Fibroblast of gingiva (primary cell): ENCODE measurements at regions not wholly inside any gene's neighbourhood (a gene's known extent, or its start where the extent isn't known, plus 50 kb on each side); places are given as distances from the start of the nearest gene placed in this dataset.
"Not testable (repeated sequence)": the region's sequence is repeated elsewhere in the genome, so short reads cannot be mapped to it uniquely, and the experiment has no call there.

Experiments
- DNase-seq: peaks from one replicate; pipeline ENCODE4 v3.0.0-alpha.2; 2011; ENCODE audit warnings: low read depth

GRCh38 chr11:25319127-25319526 lies 822.3 kb downstream of the LUZP2 start:
- no peak for DNase-seq

- DNase-seq = no peak
Observed at GRCh38 chr11:25327656-25328055, 830.8 kb downstream of the LUZP2 start.

DNA sequence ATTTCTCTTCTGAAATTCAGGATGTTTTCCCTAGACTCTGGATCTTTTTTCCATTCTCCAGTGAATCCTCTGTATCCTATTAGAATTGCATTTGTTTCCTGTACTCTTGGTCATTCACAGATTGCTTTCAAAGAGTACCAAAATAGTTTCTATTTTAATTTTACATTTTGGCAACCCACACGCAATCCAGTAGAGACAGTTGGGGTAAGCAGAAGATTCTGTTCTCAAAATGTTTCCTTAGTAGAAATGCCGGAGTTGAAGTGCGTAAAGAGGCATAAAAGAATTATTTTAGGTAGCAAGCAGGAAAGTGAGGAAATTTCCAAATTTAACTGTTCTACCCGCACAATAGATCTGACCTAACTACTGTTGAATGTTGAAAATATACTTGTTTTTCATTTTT lies 842.4 kb downstream of the LUZP2 start:
- no peak for DNase-seq

DNA sequence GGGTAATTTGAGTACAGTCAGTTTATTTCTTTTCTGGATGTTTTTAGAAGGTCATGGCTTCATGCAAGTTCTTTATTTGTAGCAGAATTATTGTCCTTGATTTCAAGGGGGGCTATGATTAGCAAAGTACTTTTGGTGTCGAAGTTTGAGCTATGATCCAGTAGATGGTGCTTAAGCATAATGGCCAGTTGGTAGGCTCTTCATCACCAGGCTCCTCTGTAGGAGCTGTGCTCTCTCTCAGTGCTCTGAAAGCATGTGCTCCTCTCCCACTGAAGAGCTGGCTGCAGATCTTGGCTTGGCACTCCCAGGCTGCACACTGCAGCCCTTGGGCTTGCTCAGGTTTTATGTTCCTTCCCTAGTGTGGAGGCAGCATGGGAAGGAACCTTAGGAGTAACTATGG lies 852.7 kb downstream of the LUZP2 start:
- no peak for DNase-seq

- no peak for DNase-seq
Observed at GRCh38 chr11:25350899-25351803, 854.3 kb downstream of the LUZP2 start.

GRCh38 chr11:25357133-25357532 lies 860.3 kb downstream of the LUZP2 start:
- no peak for DNase-seq

DNA sequence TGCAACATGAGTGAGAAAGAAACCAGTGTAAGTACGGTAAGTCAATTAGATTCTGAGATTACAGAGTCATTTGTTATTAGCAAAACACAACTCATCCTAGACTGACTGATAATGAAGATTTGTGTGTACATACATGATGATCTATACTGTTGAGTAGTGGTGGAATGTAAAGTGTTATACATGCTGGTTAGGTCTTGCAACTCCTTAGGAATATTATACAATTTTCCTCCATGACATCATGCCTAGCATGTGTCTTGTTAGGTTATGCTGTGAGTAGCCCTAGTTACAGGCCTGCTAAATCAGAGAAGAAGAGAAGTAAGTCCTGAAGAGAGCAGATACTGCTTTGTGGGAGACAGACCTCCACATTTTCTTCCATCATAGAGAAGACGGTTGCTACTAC lies 880.6 kb downstream of the LUZP2 start:
- no peak for DNase-seq

DNA sequence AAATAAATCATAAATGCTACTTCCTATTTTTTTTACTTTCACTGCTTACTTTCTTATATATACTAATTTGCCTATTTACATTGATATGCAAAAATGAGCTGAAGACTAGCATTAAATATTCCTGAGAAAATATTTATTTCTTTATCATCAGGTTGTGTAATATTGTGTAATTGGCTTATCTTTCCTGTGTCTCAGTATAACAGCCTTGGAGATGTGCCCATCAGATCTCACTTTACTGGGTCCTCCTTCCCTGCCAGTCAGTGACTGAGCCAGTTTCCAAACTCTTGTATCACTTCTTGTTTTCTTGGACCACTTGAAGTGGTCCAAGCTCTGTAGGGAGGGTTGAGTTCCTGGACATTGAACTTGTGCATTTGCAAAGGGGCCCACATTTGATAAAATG lies 900.0 kb downstream of the LUZP2 start:
- no peak for DNase-seq

- no peak for DNase-seq
Observed at GRCh38 chr11:25408146-25408545, 911.3 kb downstream of the LUZP2 start.

DNA sequence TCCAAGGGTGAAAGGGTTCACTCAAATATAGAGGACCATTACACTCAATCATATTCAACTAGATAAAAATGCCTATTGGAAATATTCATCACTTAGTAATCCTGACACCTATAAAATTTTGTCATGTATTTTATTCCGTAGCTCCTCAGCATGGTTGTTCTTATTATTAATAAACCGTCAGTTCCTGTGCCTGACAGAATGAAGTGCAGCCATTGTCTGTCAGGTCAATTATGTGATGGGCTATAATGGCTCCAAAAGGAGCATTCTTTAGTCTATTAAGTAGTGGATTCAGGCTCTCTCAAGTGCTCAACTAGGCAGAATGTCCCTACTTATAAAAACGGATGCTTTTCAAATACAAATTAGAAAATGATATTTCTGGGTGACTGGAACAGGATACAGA lies 916.1 kb upstream of the ANO3 start:
- no peak for DNase-seq

- DNase-seq = peak; percentile 40
Observed at GRCh38 chr11:25423436-25424199, 908.3 kb upstream of the ANO3 start.

- DNase-seq = no peak
Observed at GRCh38 chr11:25432376-25432775, 899.6 kb upstream of the ANO3 start.

GRCh38 chr11:25435197-25435596 lies 896.7 kb upstream of the ANO3 start:
- DNase-seq = no peak

- no peak for DNase-seq
Observed at GRCh38 chr11:25436326-25436725, 895.6 kb upstream of the ANO3 start.

- DNase-seq = no peak
Observed at GRCh38 chr11:25441421-25441820, 890.5 kb upstream of the ANO3 start.

- DNase-seq = no peak
Observed at GRCh38 chr11:25449091-25449490, 882.8 kb upstream of the ANO3 start.

GRCh38 chr11:25453471-25453870 lies 878.5 kb upstream of the ANO3 start:
- no peak for DNase-seq

- no peak for DNase-seq
Observed at GRCh38 chr11:25456211-25456610, 875.7 kb upstream of the ANO3 start.

DNA sequence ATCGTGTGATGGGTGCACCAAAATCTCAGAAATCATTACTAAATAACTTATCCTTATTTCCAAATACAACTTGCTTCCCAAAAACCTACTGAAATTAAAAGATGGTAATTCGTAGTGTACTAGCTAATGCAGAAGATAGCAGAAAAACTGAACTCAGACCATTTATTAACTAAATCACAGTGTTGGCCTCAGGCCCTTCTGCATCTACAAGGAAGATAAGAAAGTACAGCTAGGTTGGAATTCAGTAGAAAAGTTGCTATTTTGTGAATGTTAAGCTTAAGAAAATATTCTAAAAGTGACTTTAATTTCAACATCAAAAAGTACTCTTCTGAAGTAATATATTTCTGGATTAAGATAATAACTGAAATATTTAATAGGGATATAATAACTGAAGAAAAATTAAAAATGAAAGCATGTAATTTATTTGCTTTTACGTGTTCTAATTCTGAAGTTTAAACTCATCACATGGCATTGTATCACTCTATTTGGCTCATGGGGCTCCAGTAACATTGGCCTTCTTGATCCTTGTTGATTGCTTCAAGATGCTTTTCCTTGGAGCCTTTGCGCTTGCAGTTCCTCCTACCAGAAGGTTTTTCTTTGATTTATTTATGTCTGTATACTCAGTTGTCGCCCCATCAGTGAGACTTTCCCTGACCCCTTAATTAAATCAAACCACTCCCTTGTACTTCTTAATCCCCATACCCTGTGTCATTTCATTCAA lies 847.9 kb upstream of the ANO3 start:
- no peak for DNase-seq

GRCh38 chr11:25485315-25485714 lies 846.6 kb upstream of the ANO3 start:
- no peak for DNase-seq

DNA sequence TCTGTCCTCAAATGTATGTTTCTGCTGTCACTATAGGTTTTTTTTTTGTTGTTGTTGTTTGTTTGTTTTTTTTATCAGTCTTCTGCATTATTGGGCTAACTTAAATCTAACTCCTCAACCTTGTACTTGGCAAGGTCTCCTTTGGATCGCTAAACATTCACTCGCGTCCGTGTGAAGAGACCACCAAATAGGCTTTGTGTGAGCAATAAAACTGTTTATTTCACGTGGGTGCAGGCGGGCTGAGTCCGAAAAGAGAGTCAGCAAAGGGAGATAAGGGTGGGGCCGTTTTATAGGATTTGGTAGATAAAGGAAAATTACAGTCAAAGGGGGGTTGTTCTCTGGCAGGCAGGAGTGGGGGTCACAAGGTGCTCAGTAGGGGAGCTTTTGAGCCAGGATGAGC lies 845.6 kb upstream of the ANO3 start:
- DNase-seq = not testable (repeated sequence)

- not testable (repeated sequence) for DNase-seq
Observed at GRCh38 chr11:25488176-25488575, 843.8 kb upstream of the ANO3 start.

DNA sequence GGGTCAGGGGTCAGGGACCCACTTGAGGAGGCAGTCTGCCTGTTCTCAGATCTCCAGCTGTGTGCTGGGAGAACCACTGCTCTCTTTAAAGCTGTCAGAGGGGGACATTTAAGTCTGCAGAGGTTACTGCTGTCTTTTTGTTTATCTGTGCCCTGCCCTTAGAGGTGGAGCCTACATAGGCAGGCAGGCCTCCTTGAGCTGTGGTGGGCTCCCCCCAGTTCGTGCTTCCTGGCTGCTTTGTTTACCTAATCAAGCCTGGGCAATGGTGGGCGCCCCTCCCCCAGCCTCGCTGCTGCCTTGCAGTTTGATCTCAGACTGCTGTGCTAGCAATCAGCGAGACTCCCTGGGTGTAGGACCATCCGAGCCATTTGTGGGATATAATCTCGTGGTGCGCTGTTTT lies 830.5 kb upstream of the ANO3 start:
- DNase-seq = not testable (repeated sequence)
